ENCODE measurements at regions not wholly inside any gene's neighbourhood (a gene's known extent, or its start where the extent isn't known, plus 50 kb on each side); places are given as distances from the start of the nearest gene placed in this dataset.
A peak's percentile ranks its signal among the peaks of the same experiment; 100 is the strongest.

- Histone ChIP-seq H3K9me3 (ENCODE audit: low read length) (no peaks in the 10 kb centered on the region), H2AFZ (ENCODE audit: low read length) (no peak overlapping the region), H3F3A (ENCODE audit: insufficient read depth, low read length) (no peaks in the 10 kb centered on the region), H3K9me2 (ENCODE audit: low read depth, low read length) (no peaks in the 10 kb centered on the region), H3K27me3 (ENCODE audit: insufficient read depth, low read length) (0 out of 2 replicates have a peak, but pooled peaks cover 6% of the 10 kb centered on the region), H3K4me1 (ENCODE audit: insufficient read depth, low read length, severe bottlenecking) (no peaks in the 10 kb centered on the region), H3K4me2 (ENCODE audit: low read length) (no peak overlapping the region), H3K27ac (ENCODE audit: low read depth, low read length, poor library complexity, severe bottlenecking) (no peak overlapping the region), H3K9ac (ENCODE audit: low read length) (no peak overlapping the region), H3K79me2 (ENCODE audit: insufficient read depth, low read length) (no peaks in the 10 kb centered on the region), H3K4me3 (ENCODE audit: low read depth, low read length, poor library complexity, severe bottlenecking) (no peak overlapping the region), H4K20me1 (ENCODE audit: insufficient read depth, low read length) (no peaks in the 10 kb centered on the region), H3K36me3 (ENCODE audit: insufficient read depth, low read length) (no peaks in the 10 kb centered on the region)
- no peak for TF ChIP-seq EZH2 (IDR thresholded peaks at IDR 0.05; ENCODE audit: borderline replicate concordance, low read length)
- no peak for TF ChIP-seq CTCF (IDR thresholded peaks at IDR 0.05; ENCODE audit: low read length)
Observed at GRCh38 chr10:63005246-63005645, 127.9 kb upstream of the NRBF2 start.

GRCh38 chr10:63003816-63004453, 129.2 kb upstream of the NRBF2 start:
- Histone ChIP-seq H3K4me2 (ENCODE audit: low read length) (no peak overlapping the region), H3K27ac (ENCODE audit: low read depth, low read length, poor library complexity, severe bottlenecking) (no peak overlapping the region), H3K36me3 (ENCODE audit: insufficient read depth, low read length) (no peaks in the 10 kb centered on the region), H3K79me2 (ENCODE audit: insufficient read depth, low read length) (no peaks in the 10 kb centered on the region), H3K9ac (ENCODE audit: low read length) (no peak overlapping the region), H3K9me2 (ENCODE audit: low read depth, low read length) (no peaks in the 10 kb centered on the region), H3F3A (ENCODE audit: insufficient read depth, low read length) (no peaks in the 10 kb centered on the region), H3K9me3 (ENCODE audit: low read length) (no peaks in the 10 kb centered on the region), H3K4me1 (ENCODE audit: insufficient read depth, low read length, severe bottlenecking) (no peaks in the 10 kb centered on the region), H4K20me1 (ENCODE audit: insufficient read depth, low read length) (no peaks in the 10 kb centered on the region), H3K27me3 (ENCODE audit: insufficient read depth, low read length) (0 out of 2 replicates have a peak, but pooled peaks cover 6% of the 10 kb centered on the region), H2AFZ (ENCODE audit: low read length) (no peak overlapping the region), H3K4me3 (ENCODE audit: low read depth, low read length, poor library complexity, severe bottlenecking) (no peak overlapping the region)
- TF ChIP-seq CTCF (IDR thresholded peaks at IDR 0.05; ENCODE audit: low read length) (peak; percentile 37; the same call in 1 of the 2 replicates), EZH2 (IDR thresholded peaks at IDR 0.05; ENCODE audit: borderline replicate concordance, low read length) (no peak)

GRCh38 chr10:62996925-62997324, 136.2 kb upstream of the NRBF2 start:
- Histone ChIP-seq H3K9me2 (ENCODE audit: low read depth, low read length) (no peaks in the 10 kb centered on the region), H3K4me3 (ENCODE audit: low read depth, low read length, poor library complexity, severe bottlenecking) (no peak overlapping the region), H3K27me3 (ENCODE audit: insufficient read depth, low read length) (no peaks in the 10 kb centered on the region), H3K9me3 (ENCODE audit: low read length) (no peaks in the 10 kb centered on the region), H3K36me3 (ENCODE audit: insufficient read depth, low read length) (no peaks in the 10 kb centered on the region), H3K4me2 (ENCODE audit: low read length) (no peak overlapping the region), H2AFZ (ENCODE audit: low read length) (no peak overlapping the region), H4K20me1 (ENCODE audit: insufficient read depth, low read length) (no peaks in the 10 kb centered on the region), H3K27ac (ENCODE audit: low read depth, low read length, poor library complexity, severe bottlenecking) (no peak overlapping the region), H3K9ac (ENCODE audit: low read length) (no peak overlapping the region), H3K79me2 (ENCODE audit: insufficient read depth, low read length) (no peaks in the 10 kb centered on the region), H3K4me1 (ENCODE audit: insufficient read depth, low read length, severe bottlenecking) (no peaks in the 10 kb centered on the region), H3F3A (ENCODE audit: insufficient read depth, low read length) (no peaks in the 10 kb centered on the region)
- no peak for TF ChIP-seq EZH2 (IDR thresholded peaks at IDR 0.05; ENCODE audit: borderline replicate concordance, low read length)
- no peak for TF ChIP-seq CTCF (IDR thresholded peaks at IDR 0.05; ENCODE audit: low read length)

Measured in OCI-LY1 (cell line).